Islet precursor cell (in vitro differentiated cells): ENCODE measurements at regions not wholly inside any gene's neighbourhood (a gene's known extent, or its start where the extent isn't known, plus 50 kb on each side); places are given as distances from the start of the nearest gene placed in this dataset.
"Not testable (repeated sequence)": the region's sequence is repeated elsewhere in the genome, so short reads cannot be mapped to it uniquely, and the experiment has no call there.

Experiments
- DNase-seq: peaks from one replicate; pipeline ENCODE4 v3.0.0-alpha.2; 2018

- no peak for DNase-seq
These were observed 213.9 kb downstream of the TBX5 start for GRCh38 chr12:114192013-114192412.

GRCh38 chr12:114191581-114191980, 214.4 kb downstream of the TBX5 start:
- DNase-seq = no peak

GRCh38 chr12:114190971-114191370, 215.0 kb downstream of the TBX5 start:
- DNase-seq = no peak

GRCh38 chr12:114189266-114189665, 216.7 kb downstream of the TBX5 start:
- DNase-seq = no peak

- DNase-seq = peak; percentile 88
These were observed 219.5 kb downstream of the TBX5 start for GRCh38 chr12:114186241-114187002.

GRCh38 chr12:114185036-114185435, 218.9 kb upstream of the RBM19 start:
- DNase-seq = no peak

- DNase-seq = no peak
These were observed 208.2 kb upstream of the RBM19 start for GRCh38 chr12:114174326-114174725.

- DNase-seq = no peak
These were observed 206.0 kb upstream of the RBM19 start for GRCh38 chr12:114172135-114172534.

GRCh38 chr12:114168061-114168460, 201.9 kb upstream of the RBM19 start:
- DNase-seq = no peak

- no peak for DNase-seq
These were observed 201.3 kb upstream of the RBM19 start for GRCh38 chr12:114167431-114167830.

- peak; percentile 80 for DNase-seq
These were observed 200.2 kb upstream of the RBM19 start for GRCh38 chr12:114166362-114166761.

GRCh38 chr12:114165921-114166320, 199.8 kb upstream of the RBM19 start:
- DNase-seq = no peak

GRCh38 chr12:114164351-114164750, 198.2 kb upstream of the RBM19 start:
- no peak for DNase-seq

GRCh38 chr12:114163771-114164170, 197.6 kb upstream of the RBM19 start:
- DNase-seq = peak; percentile 92

- no peak for DNase-seq
These were observed 194.3 kb upstream of the RBM19 start for GRCh38 chr12:114160445-114160844.

GRCh38 chr12:114152890-114153289, 186.8 kb upstream of the RBM19 start:
- no peak for DNase-seq

- DNase-seq = no peak
These were observed 185.9 kb upstream of the RBM19 start for GRCh38 chr12:114152066-114152465.

GRCh38 chr12:114150584-114150983, 184.5 kb upstream of the RBM19 start:
- DNase-seq = not testable (repeated sequence)

GRCh38 chr12:114141921-114142564, 175.9 kb upstream of the RBM19 start:
- no peak for DNase-seq

GRCh38 chr12:114140576-114140975, 174.5 kb upstream of the RBM19 start:
- no peak for DNase-seq

- DNase-seq = no peak
These were observed 170.5 kb upstream of the RBM19 start for GRCh38 chr12:114136631-114137030.

GRCh38 chr12:114134922-114135321, 168.8 kb upstream of the RBM19 start:
- no peak for DNase-seq

GRCh38 chr12:114131824-114132223, 165.7 kb upstream of the RBM19 start:
- peak; percentile 62 for DNase-seq

- DNase-seq = peak; percentile 53
These were observed 157.0 kb upstream of the RBM19 start for GRCh38 chr12:114123108-114123507.

GRCh38 chr12:114122016-114122415, 155.9 kb upstream of the RBM19 start:
- DNase-seq = no peak
